IPS-NIHi7 (cell line): ENCODE measurements at regions not wholly inside any gene's neighbourhood (a gene's known extent, or its start where the extent isn't known, plus 50 kb on each side); places are given as distances from the start of the nearest gene placed in this dataset.
"Not testable (repeated sequence)": the region's sequence is repeated elsewhere in the genome, so short reads cannot be mapped to it uniquely, and the experiment has no call there.

ENCODE experiments used
- DNase-seq: peaks from one replicate; pipeline ENCODE4 v3.0.0; 2012; ENCODE audit warnings: mixed read lengths; ENCODE audit errors: extremely low spot score

DNA sequence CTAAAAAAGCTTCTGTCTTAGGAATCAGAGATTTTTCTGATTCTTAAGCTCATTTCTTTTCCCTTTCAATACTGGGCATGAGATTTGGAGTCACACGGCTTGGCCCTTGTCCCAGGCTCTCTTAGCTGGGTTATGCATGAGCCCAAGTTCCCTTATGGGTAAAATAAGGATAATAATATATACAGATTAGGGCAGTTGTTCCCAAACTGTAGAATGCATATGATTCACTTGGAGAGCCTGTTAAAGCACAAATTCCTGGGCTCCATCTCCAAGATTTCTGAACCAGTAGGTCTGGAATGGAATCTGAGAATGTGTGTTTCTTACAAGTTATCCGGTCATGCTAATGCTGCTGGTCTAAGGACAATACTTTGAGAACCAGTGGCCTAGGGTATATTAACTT lies 154.0 kb downstream of the REEP3 start:
- DNase-seq, result no peak

DNA sequence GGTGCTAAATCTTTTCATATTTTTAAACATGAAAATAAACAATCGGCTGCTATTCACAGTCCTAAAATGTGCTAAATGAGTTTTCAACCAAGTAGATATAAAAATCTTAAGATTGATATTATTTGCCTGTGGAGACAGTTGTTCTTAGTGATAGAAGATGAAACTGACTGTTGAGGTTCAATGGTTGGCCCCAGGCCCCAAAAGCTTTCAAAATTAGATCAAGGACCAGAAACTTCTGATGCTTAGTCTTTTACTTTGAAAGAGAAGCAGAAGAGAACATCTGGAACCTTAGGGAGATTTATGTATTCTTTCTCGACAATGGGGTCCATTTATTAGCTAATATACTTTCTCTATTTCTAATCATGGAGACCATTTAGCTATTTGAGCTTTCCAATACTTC lies 155.8 kb downstream of the REEP3 start:
- DNase-seq, result no peak

DNA sequence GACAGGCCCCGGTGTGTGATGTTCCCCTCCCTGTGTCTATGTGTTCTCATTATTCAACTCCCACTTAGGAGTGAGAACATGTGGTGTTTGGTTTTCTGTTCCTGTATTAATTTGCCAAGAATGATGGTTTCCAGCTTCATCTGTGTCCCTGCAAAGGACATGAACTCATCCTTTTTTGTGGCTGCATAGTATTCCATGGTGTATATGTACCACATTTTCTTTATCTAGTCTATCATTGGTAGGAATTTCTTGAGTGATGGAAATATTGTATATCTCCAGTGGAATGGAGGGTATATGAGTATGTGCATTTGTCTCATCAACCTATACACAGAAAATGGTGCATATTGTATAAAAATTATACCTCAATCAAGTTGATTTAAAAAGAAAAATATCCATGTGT lies 159.3 kb downstream of the REEP3 start:
- DNase-seq, result not testable (repeated sequence)

DNA sequence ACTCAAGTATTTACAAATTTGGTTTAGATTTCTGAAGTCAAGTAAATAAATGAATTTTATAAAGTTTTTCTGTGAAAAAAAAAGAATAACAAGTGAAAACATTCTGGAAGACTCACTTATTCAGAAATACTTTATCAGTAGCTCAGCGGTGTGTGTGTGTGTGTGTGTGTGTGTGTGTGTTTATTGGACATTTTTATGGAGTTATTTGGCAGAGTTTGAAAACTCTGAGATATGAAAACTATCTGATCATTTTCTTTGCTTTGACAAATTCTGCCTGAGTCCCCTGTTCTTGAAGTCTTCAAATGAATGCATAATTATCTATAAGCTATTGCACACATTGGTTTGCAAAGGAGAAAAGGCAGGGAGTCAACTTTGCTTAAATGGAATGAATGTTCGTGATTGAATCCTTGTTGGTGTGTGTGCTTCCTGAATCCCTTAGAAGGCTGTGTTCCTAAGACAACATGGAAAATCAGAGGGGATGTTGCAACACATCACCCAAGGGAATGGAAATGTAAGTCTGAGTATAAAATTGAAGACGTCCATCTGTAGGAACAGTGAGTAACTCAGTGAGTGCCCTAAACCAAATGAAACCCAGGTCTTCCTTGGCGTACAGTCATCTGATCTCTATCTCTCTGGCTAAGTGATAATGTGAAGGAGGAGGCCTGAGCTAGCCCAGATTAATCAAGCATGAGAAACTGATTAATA lies 160.9 kb downstream of the REEP3 start:
- DNase-seq, result no peak

DNA sequence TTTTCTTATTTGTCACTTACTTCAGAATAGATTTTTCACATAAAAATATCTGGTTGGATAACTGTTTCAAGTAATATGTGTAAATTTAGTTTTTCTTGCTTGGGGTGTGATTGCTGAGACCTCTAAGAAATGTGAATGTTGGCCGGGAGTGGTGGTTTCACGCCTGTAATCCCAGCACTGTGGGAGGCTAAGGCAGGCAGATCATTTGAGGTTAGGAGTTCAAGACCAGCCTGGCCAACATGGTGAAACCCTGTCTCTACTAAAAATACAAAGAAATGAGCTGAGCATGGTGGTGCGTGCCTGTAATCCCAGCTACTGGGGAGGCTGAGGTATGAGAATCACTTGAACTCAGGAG lies 161.5 kb downstream of the REEP3 start:
- DNase-seq, result not testable (repeated sequence)

DNA sequence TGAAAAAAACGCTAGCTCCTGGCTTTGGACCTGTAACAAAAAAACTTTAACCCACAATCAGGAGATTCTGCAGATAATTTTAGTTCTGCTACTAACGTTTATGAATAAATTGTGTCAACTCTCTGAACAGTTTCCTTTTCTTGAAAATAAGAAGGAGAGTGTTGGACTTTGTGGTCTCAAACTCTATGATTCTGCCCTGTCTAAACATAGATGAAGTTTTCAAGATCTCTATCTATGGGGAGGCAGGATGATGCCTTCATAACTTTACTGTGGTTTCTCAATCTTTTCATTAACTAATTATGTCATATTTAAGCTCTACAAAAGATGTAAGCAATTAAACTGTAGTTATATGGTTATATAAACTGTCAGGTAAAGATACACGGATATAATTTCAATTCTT lies 162.0 kb downstream of the REEP3 start:
- no peak for DNase-seq

DNA sequence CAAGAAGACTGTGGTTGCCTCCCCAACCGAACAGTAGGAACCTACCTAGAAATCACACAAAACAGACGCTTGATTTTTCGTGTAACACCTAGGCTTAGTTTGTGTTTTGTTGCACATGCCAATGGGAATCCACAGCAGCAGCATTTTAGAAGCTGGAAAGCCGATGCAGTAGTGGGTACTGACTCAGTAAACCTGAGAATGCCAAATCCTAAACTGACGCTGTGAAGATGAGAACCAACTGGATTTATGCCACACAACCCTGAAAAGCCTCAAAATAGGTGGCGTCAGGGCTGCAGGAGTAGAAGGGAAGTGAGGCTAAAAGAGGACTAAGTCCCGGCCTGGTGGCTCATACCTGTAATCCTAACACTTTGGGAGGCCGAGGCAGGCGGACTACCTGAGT lies 162.5 kb downstream of the REEP3 start:
- DNase-seq, result no peak

DNA sequence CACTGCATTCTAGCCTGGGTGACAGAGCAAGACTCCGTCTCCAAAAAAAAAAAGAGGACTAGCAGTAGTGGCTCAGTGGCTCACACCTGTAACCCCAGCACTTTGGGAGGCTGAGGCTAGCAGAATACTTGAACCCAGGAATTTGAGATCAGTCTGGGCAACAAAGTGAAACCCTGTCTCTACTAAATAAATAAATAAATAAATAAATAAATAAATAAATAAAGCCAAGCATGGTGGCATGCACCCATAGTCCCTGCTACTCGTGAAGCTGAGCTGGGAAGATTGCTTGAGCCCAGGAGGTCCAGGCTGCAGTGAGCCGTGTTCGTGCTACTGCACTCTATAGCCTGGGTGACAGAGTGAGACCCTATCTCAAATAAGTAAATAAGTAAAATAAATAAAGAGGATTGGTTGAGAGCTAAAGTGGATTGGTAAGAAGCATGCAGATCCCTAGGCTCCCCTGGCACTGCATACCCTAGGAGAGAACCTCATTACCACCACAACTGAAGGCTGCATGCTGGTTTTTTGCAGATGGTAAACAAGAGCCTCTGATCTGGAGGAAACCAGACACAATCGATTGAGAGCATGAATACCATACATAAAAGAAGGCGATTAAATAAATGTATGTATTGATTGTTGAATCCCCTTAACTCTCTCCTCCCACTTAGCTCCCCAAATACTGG lies 163.2 kb downstream of the REEP3 start:
- no peak for DNase-seq

DNA sequence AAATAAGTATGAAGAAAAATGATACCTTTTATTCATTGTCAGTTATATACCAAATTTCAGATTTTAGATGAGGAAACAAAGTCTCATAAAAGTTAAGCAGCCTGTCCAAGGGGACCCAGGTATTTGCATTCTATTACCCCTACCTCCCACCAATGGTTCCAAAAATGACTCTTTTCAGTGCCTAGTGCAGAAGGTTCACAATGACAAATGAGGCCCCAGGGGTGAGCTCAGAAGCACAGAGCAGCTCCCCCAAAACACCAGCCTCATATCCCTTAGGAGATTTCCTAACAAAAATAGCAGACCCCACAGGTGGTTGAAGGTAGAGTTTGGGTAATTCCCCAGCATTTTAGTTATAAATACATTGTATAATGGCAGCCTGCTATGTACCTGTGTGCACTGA lies 168.6 kb downstream of the REEP3 start:
- DNase-seq, result no peak

DNA sequence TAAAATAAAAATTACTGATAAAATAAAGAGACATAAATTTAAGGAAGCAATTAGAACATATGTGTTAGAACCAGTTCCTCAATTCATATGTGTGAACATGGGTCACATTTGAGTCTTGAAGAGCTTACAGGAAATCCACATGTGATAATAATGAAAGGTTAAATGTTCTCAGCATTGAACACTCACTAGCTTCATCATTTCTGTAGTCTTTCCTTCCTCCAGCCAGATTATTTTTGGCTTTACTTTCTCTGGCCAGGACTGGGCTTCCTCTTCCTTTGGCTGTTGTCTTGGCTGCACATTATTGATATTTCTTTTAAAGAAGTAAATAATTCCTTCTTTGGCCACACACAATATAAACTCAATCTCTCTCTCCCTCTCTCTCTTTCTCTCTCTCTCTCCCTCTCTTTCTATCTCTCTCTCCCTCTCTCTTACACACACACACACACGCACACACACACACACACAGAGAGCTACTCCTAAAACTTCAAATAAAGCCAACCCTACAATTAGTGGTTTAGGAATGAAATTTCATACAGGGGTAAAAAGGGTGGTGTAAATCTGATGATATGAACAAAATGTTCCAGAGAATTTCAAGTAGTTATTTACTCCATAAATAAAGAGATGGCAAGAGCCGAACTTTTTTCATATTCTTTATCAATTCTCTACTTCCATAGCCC lies 171.2 kb downstream of the REEP3 start:
- no peak for DNase-seq

DNA sequence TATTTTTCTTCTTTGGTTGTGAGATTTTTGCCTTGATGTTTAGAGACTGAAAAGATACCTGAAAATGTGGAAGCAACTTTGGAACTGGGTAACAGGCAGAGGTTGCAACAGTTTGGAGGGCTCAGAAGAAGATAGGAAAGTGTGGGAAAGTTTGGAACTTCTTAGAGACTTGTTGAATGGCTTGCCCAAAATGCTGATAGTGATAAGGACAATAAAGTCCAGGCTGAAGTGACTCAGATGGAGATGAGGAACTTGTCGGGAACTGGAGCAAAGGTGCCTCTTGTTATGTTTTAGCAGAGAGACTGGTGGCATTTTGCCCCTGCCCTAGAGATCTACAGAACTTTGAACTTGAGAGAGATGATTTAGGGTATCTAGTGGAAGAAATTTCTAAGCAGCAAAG lies 171.8 kb downstream of the REEP3 start:
- not testable (repeated sequence) for DNase-seq

DNA sequence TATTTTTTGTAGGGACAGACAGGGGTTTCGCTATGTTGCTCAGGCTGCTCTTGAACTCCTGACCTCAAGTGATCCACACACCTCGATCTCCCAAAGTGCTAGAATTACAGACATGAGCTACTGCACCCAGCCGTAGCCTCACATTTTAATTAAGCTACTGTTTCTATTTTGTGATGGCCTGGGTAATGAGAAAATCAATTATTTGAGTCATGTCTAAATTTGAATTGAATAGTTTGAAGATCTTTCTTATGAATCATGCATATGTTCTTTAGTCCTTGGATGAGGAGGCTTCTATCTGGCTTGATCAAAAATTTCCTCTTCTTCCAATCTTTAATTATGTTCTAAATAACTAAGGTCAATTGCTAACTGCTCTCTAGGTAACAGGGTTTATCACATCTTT lies 175.0 kb downstream of the REEP3 start:
- DNase-seq, result no peak

DNA sequence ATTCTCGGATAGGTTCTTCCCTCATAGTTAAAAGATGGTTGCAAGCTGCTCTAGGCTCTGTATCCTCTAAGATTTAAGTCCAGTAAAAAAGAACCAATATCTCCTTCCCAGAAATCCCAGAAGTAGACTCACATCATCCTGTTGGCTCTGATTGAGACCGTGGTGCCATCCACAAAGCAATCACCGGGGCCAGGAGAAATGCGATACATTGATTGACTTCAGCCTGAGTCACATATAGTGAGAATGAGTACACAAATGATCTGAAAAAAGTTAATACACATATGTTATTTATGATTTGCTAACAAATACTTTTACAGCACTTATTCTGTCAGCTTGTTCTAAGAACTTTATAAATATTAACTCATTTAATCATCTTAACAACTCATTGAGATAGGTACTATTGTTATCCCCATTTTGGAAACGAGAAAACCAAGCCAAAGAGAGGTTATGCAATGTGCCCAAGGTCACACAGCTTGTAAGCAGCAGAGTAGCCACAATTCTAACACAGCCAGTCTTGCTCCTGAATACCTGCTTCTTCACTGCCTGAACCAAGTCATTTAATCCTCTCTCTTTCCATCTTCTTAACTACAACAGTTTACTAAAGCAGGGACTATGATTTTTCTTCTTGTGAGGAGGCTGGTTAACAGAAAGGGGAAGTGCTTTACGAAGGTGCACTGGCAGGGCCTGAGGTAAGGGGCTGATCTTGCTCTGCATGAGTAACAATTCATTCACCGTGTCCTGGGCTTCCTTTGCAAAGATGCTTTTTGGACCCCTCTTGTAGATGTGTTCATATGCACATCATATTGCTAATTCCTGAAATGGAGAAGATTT lies 177.0 kb downstream of the REEP3 start:
- DNase-seq, result no peak

DNA sequence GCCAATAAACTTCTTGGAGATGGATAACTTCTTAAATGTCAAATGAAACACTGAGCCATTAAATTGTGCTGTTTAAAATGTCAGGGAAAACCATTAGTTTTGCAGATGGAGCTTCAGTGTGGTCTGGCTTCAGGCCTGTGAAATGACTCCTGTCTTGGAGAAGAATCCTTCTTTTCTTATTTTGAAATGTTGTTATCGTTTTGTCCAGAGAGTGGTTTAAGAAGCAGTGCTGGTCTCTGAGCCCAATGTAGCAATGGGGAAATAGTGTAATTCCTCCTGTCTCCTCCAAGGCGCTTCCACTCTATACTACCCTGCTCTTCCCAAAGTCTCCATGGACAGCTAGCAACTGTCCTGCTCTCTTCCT lies 177.6 kb downstream of the REEP3 start:
- DNase-seq, result no peak

DNA sequence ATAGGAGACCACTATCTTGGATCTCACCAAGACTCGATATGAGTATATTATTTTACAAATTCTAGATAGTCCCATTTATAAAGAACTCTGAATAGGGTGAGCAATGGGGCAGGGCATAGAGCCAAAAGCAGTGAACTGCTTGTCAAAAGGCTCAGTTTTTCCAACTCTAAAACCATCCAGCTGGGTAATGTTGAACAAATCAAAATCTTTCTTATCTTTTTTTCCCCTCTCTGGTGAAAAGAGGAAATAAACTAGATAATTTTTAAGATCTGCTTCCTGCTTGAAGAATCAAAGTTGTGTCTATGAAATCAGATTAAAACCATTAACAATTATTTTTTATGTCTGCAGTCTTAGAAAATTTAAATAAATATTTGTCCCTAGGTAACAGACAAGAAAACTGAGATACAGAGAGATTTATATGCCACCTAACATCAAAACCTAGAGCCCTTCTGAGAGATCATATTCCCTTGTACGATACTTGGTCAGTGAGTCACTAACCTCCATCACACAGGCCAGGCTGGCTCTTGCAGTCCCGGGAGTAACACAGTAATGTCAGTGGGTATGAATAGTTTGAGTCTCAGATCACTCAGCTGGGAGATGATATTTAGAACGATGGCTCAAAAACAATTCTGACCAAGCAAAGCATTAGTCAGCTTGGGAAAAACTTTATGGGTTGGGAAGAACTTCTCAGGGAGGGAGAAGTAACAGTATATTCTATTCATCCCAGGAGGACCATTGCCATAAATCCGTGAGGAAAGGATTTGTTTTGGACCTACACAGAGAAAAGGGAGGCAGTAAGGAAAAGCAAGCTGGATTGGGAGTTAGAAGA lies 178.8 kb downstream of the REEP3 start:
- no peak for DNase-seq

DNA sequence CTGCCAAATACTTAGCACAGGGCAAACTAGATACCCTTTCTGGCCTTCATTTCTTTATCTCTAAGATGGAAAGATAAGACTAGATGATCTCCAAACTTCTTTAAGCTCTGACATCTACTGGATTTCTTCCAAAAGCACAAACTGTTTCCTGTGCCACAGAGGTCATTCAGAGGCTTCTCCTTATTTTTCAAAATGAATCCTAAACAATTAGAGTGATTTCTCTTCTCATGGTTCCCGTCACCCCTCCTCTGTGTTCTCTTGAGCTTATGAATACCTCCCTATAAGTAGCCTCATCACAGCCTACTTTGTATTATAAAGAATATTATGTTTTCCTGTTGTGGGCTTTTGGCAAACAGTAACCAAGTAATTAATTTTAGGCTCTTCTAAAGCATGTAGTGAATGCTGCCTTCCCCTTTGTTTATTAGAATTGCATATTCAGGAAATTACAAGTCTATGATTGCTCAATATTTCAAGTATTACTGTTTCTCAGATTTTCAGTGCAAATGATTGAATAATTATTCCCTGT lies 179.5 kb downstream of the REEP3 start:
- DNase-seq, result no peak

DNA sequence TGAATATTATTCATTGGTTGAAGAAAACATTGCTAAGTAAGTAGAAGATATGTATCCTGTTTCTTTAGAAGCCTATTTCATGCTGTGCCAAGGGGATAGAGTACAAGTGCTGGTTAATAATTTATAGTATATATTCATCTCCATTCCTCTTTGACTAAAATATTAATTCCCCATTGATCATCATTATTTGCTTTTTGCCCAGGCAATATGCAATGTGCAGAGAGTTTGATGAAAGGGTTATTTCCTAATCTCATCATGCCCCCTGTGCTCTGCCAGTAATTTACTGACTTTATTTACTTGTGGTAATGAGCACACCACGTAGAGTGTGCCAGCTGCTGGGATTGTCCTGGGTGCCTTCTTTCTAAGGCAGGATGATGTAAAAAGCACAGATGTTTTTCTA lies 180.9 kb downstream of the REEP3 start:
- no peak for DNase-seq

DNA sequence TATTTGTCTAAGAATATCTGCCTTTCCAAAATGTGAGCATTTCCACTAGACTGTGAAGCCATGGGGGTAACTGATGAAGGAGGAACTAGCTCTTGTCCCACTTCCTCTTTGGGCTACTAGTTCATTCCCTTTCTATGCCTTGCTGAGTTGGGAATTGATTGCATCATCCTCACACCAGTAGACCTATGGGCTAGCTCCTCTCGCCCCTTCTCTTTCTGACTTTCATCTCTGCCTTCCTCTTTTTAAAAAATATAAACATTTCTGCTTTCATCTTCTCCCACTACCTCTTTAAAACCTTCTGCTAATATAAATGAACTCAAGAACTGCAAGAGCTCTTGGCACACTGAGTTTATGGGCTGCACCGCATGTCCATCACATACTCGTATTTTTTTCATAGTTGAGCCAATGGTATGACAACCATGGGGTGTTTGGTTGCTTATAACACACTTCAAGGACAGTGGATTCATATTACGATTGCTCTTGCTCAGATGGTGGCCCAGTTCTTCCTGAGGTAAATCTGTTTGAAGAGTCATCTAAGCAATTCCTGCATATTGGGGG lies 182.0 kb downstream of the REEP3 start:
- no peak for DNase-seq

DNA sequence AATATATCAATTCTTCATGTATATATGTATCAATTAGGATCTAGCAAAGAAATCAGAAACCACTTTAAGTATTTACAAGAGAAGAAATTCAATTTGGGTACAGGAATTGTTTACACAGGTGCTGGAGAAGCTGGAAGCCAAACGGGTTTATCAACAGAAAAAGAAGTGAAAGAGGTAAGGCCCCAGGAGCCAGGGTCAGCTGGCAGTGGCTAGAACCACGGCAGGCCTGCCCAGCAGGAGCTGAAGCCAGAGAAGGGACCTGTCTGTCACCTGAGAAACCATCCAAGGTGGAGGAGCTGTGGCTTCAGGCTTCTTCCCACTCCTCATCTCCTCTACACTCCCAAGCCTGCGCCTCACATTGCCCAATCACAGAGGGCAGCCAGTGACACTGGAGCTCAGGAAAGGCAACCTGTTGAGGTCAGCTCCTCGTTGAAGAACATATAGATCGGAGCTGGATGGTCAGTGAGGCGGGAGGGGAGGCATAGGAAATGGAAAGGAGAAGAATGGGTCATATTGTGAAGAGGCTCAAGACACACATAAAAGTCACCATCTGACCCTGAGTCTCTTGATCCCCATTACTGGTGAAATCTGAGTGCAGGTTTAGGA lies 182.6 kb downstream of the REEP3 start:
- no peak for DNase-seq

DNA sequence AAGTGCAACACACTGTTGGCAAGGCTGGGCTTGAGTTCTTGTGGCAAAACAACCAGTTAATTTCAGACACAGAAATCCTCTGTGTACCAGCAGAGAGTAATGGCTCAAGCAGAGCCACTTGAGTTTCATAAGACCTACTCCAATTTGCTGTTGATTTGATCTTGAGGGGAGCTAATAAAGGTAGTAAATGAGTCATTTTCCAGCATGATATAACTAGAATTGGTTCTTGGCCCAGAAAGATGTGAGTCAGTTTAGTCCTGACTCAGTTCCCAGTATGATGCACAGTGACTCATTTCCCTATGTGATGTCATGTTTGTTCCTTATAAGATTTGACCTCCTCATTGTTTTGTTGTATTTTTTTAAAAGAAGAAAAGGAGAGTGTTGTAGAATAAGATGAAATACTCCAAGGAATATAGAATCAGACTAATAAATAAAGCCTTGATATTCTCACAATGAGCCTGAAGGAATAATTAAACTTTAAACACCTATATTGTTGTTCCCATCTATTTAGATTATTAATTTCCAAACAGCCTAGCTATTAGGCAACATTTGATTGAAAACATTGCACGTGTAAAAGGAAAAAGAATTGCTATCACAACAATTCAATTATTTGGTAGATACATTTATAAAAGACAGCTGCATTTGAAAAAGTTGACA lies 186.2 kb downstream of the REEP3 start:
- no peak for DNase-seq
